Neural cell (in vitro differentiated cells): ENCODE measurements at regions not wholly inside any gene's neighbourhood (a gene's known extent, or its start where the extent isn't known, plus 50 kb on each side); places are given as distances from the start of the nearest gene placed in this dataset.

ENCODE experiments used
- H2AFZ ChIP-seq: fragments of 200-600, 300-800 bp; sonication (generic), shearing (Covaris generic); 2 replicates; pipeline ENCODE4 v1.6.0; 2014; ENCODE audit warnings: low read depth, mild to moderate bottlenecking, antibody characterized with exemption, low read length, moderate library complexity
- H3F3A ChIP-seq: fragments of 200-600 bp; shearing (Covaris generic); 2 replicates; pipeline ENCODE4 v1.6.1; 2016; ENCODE audit warnings: mild to moderate bottlenecking, moderate library complexity, mixed read lengths, antibody characterized with exemption, low read length; ENCODE audit not compliant: insufficient read depth, poor library complexity, severe bottlenecking
- H3K27ac ChIP-seq: fragments of 200-600, 300-800 bp; sonication (generic), shearing (Covaris generic); 2 replicates; pipeline ENCODE4 v1.5.1; 2014; ENCODE audit warnings: mild to moderate bottlenecking, low read length, moderate library complexity
- H3K27me3 ChIP-seq: fragments of 300-800, 200-600 bp; sonication (generic), shearing (Covaris generic); 2 replicates; pipeline ENCODE4 v1.6.0; 2014; ENCODE audit warnings: mild to moderate bottlenecking, low read depth, low read length, moderate library complexity; ENCODE audit not compliant: insufficient read depth
- H3K36me3 ChIP-seq: fragments of 300-800, 200-600 bp; sonication (generic), shearing (Covaris generic); 2 replicates; pipeline ENCODE4 v1.5.1; 2014; ENCODE audit warnings: mild to moderate bottlenecking, antibody characterized with exemption, low read length, moderate library complexity; ENCODE audit not compliant: insufficient read depth
- H3K4me2 ChIP-seq: fragments of 300-800, 200-600 bp; sonication (generic), shearing (Covaris generic); 2 replicates; pipeline ENCODE4 v1.6.0; 2014; ENCODE audit warnings: mild to moderate bottlenecking, low read length
- H3K4me3 ChIP-seq: fragments of 300-800, 200-600 bp; sonication (generic), shearing (Covaris generic); 2 replicates; pipeline ENCODE4 v1.5.1; 2014; ENCODE audit warnings: mild to moderate bottlenecking, low read length, moderate library complexity
- H3K79me2 ChIP-seq: fragments of 200-600 bp; shearing (Covaris generic); replicated peaks from 2 replicates; pipeline ENCODE4 v1.6.0; 2014; ENCODE audit warnings: mild to moderate bottlenecking, low read length, moderate library complexity; ENCODE audit not compliant: insufficient read depth
- H3K9ac ChIP-seq: fragments of 300-800, 200-600 bp; sonication (generic), shearing (Covaris generic); 2 replicates; pipeline ENCODE4 v1.6.1; 2016; ENCODE audit warnings: mild to moderate bottlenecking, low read length, mixed read lengths
- H3K9me2 ChIP-seq: fragments of 200-600 bp; shearing (Covaris generic); 2 replicates; pipeline ENCODE4 v1.6.1; 2016; ENCODE audit warnings: mild to moderate bottlenecking, low read length, mixed read lengths; ENCODE audit not compliant: insufficient read depth
- H3K9me3 ChIP-seq: fragments of 200-600, 300-800 bp; sonication (generic), shearing (Covaris generic); 2 replicates; pipeline ENCODE4 v1.6.1; 2016; ENCODE audit warnings: mild to moderate bottlenecking, mixed run types, low read length, moderate library complexity, mixed read lengths
- H4K20me1 ChIP-seq: fragments of 200-600 bp; shearing (Covaris generic); 2 replicates; pipeline ENCODE4 v1.6.1; 2016; ENCODE audit warnings: mild to moderate bottlenecking, mixed run types; ENCODE audit not compliant: insufficient read depth
- CTCF ChIP-seq: fragments of 450-650 bp; IDR thresholded peaks from 2 replicates; pipeline ENCODE4 v1.5.1; 2014; ENCODE audit warnings: antibody characterized with exemption, mild to moderate bottlenecking, moderate library complexity; ENCODE audit not compliant: poor library complexity, severe bottlenecking
- EP300 ChIP-seq: fragments of 450-650 bp; conservative IDR thresholded peaks from 2 replicates; pipeline ENCODE4 v1.6.1; 2014; ENCODE audit warnings: antibody characterized with exemption, mild to moderate bottlenecking, moderate library complexity; ENCODE audit not compliant: poor library complexity, severe bottlenecking
- EZH2 ChIP-seq: fragments of 200-600, 300-800 bp; shearing (Covaris generic), sonication (generic); IDR thresholded peaks from 2 replicates; pipeline ENCODE4 v1.6.1; 2014; ENCODE audit warnings: antibody characterized with exemption, low read length, borderline replicate concordance, mild to moderate bottlenecking; ENCODE audit not compliant: insufficient read depth, poor library complexity, severe bottlenecking
- MXI1 ChIP-seq: fragments of 450-650 bp; conservative IDR thresholded peaks from 2 replicates; pipeline ENCODE4 v1.6.1; 2014; ENCODE audit warnings: antibody characterized with exemption, mild to moderate bottlenecking; ENCODE audit not compliant: poor library complexity, severe bottlenecking
- POLR2AphosphoS5 ChIP-seq: IDR thresholded peaks from 2 replicates; pipeline ENCODE4 v1.6.1; 2012
- RAD21 ChIP-seq: fragments of 450-650 bp; conservative IDR thresholded peaks from 2 replicates; pipeline ENCODE4 v1.6.1; 2014; ENCODE audit warnings: antibody characterized with exemption, mild to moderate bottlenecking, moderate library complexity
- REST ChIP-seq: IDR thresholded peaks from 2 replicates; pipeline ENCODE4 v1.6.1; 2012; ENCODE audit warnings: borderline replicate concordance
- SMC3 ChIP-seq: fragments of 450-650 bp; conservative IDR thresholded peaks from 2 replicates; pipeline ENCODE4 v1.6.1; 2014; ENCODE audit warnings: antibody characterized with exemption, mild to moderate bottlenecking, moderate library complexity; ENCODE audit not compliant: poor library complexity
- TAF1 ChIP-seq: IDR thresholded peaks from 2 replicates; pipeline ENCODE4 v1.6.1; 2012; ENCODE audit warnings: low read depth

- H3K4me2 ChIP-seq: no peak overlapping the region
- no peaks in the 10 kb centered on the region for H3K36me3 ChIP-seq
- no peak overlapping the region for H2AFZ ChIP-seq
- no peaks in the 10 kb centered on the region for H4K20me1 ChIP-seq
- H3K79me2 ChIP-seq: no peaks in the 10 kb centered on the region
- H3K9me3 ChIP-seq: no peaks in the 10 kb centered on the region
- no peaks in the 10 kb centered on the region for H3K9me2 ChIP-seq
- H3K27me3 ChIP-seq: no peaks in the 10 kb centered on the region
- no peak overlapping the region for H3K4me3 ChIP-seq
- no peak overlapping the region for H3K27ac ChIP-seq
- no peak for TF ChIP-seq CTCF
- no peak for TF ChIP-seq POLR2AphosphoS5
- no peak for TF ChIP-seq MXI1
- no peak for TF ChIP-seq EP300
- no peak for TF ChIP-seq TAF1
- TF ChIP-seq RAD21: no peak
- TF ChIP-seq SMC3: no peak
- TF ChIP-seq REST: no peak
- TF ChIP-seq EZH2: no peak
- H3F3A ChIP-seq: no peaks in the 10 kb centered on the region
- H3K9ac ChIP-seq: no peak overlapping the region
Observed at GRCh38 chr6:21885111-21885510, 291.6 kb downstream of the SOX4 start.

GRCh38 chr6:21885532-21886114 lies 292.1 kb downstream of the SOX4 start:
- Histone ChIP-seq H3K27ac (no peak overlapping the region), H3K9me3 (no peaks in the 10 kb centered on the region), H3K27me3 (no peaks in the 10 kb centered on the region), H3K79me2 (no peaks in the 10 kb centered on the region), H2AFZ (no peak overlapping the region), H4K20me1 (no peaks in the 10 kb centered on the region), H3K4me3 (no peak overlapping the region), H3K36me3 (no peaks in the 10 kb centered on the region), H3K4me2 (no peak overlapping the region), H3F3A (no peaks in the 10 kb centered on the region), H3K9me2 (no peaks in the 10 kb centered on the region), H3K9ac (no peak overlapping the region)
- TF ChIP-seq CTCF (no peak), TAF1 (no peak), POLR2AphosphoS5 (no peak), REST (no peak), SMC3 (no peak), RAD21 (no peak), MXI1 (no peak), EZH2 (no peak), EP300 (no peak)
